OCI-LY7 (cell line): ENCODE measurements at regions not wholly inside any gene's neighbourhood (a gene's known extent, or its start where the extent isn't known, plus 50 kb on each side); places are given as distances from the start of the nearest gene placed in this dataset.

Experiments used
- BruUV-seq: library from RNA; stranded (reverse); fragments of 400-500 nt; replicated peaks from 2 replicates; lab custom pipeline; 2021; lab: Mats Ljungman, UMichigan
- CTCF ChIA-PET: fragments of 300-600 bp; sonication (Branson Sonifier 250); formaldehyde crosslinking; loops from one replicate; lab custom pipeline; 2022; ENCODE audit warnings: antibody characterized with exemption; ENCODE audit not compliant: unreplicated experiment; lab: Charles Lee
- POLR2A ChIA-PET: fragments of 300-600 bp; sonication (Branson Sonifier 250); formaldehyde crosslinking; loops from one replicate; lab custom pipeline; 2022; ENCODE audit warnings: antibody characterized with exemption; lab: Charles Lee
- DNase-seq: peaks from one replicate; pipeline ENCODE4 v3.0.0-alpha.2; 2015; ENCODE audit warnings: low spot score
- H2AFZ ChIP-seq: fragments of 200-600 bp; sonication (generic), shearing (Covaris generic); 2 replicates; pipeline ENCODE4 v1.6.1; 2014; ENCODE audit warnings: mild to moderate bottlenecking, antibody characterized with exemption, low read length, moderate library complexity
- H3K27ac ChIP-seq: fragments of 200-600 bp; sonication (generic); 2 replicates; pipeline ENCODE4 v1.5.1; 2014; ENCODE audit warnings: mixed run types, low read depth, mild to moderate bottlenecking, moderate library complexity, low read length, inconsistent platforms; ENCODE audit not compliant: poor library complexity, severe bottlenecking
- H3K36me3 ChIP-seq: fragments of 200-600 bp; sonication (generic); 2 replicates; pipeline ENCODE4 v1.6.1; 2014; ENCODE audit warnings: mild to moderate bottlenecking, antibody characterized with exemption, low read length, moderate library complexity, mixed read lengths; ENCODE audit not compliant: insufficient read depth
- H3K4me1 ChIP-seq: fragments of 200-600 bp; sonication (generic); 2 replicates; pipeline ENCODE4 v1.5.1; 2014; ENCODE audit warnings: mild to moderate bottlenecking, low read length; ENCODE audit not compliant: insufficient read depth, poor library complexity, severe bottlenecking
- H3K4me2 ChIP-seq: fragments of 200-600 bp; sonication (generic); 2 replicates; pipeline ENCODE4 v1.6.1; 2014; ENCODE audit warnings: mild to moderate bottlenecking, low read length
- H3K4me3 ChIP-seq: fragments of 200-600 bp; sonication (generic); 2 replicates; pipeline ENCODE4 v1.5.1; 2014; ENCODE audit warnings: mild to moderate bottlenecking, low read depth, low read length; ENCODE audit not compliant: poor library complexity, severe bottlenecking
- H3K79me2 ChIP-seq: fragments of 200-600 bp; sonication (generic); 2 replicates; pipeline ENCODE4 v1.6.1; 2016; ENCODE audit warnings: low read depth, mild to moderate bottlenecking, low read length, moderate library complexity, mixed read lengths; ENCODE audit not compliant: insufficient read depth
- H3K9me2 ChIP-seq: fragments of 200-600 bp; sonication (generic); 2 replicates; pipeline ENCODE4 v1.6.1; 2016; ENCODE audit warnings: mild to moderate bottlenecking, low read length, mixed read lengths; ENCODE audit not compliant: insufficient read depth
- H3K9me3 ChIP-seq: fragments of 200-600 bp; sonication (generic); 2 replicates; pipeline ENCODE4 v1.6.1; 2014; ENCODE audit warnings: mild to moderate bottlenecking, mixed run types, low read length, mixed read lengths
- H4K20me1 ChIP-seq: fragments of 200-600 bp; sonication (generic); 2 replicates; pipeline ENCODE4 v1.6.1; 2014; ENCODE audit warnings: mild to moderate bottlenecking, antibody characterized with exemption, low read length, moderate library complexity, mixed read lengths; ENCODE audit not compliant: insufficient read depth
- CTCF ChIP-seq: fragments of 200-600 bp; sonication (generic); conservative IDR thresholded peaks from 2 replicates; pipeline ENCODE4 v1.5.1; 2014; ENCODE audit warnings: mild to moderate bottlenecking, antibody characterized with exemption, low read length, moderate library complexity, mixed read lengths
- EZH2phosphoT487 ChIP-seq: fragments of 200-600 bp; sonication (generic); IDR thresholded peaks from 2 replicates; pipeline ENCODE4 v1.6.1; 2018; ENCODE audit warnings: low read depth, borderline replicate concordance, mild to moderate bottlenecking, mixed run types, antibody characterized with exemption, low read length, moderate library complexity, mixed read lengths
- intact Hi-C: fragments of 100-400 bp; cut with micrococcal nuclease; formaldehyde crosslinking; loops from one replicate; pipeline ENCODE4 v1.10.0; 2022; ENCODE audit not compliant: unreplicated experiment

GRCh38 chr5:36795366-36795765, 81.2 kb upstream of the NIPBL start:
- no peaks in the 10 kb centered on the region for H3K9me2 ChIP-seq
- CTCF ChIA-PET, result no interaction called here
- BruUV-seq, result no TSS peak

DNA sequence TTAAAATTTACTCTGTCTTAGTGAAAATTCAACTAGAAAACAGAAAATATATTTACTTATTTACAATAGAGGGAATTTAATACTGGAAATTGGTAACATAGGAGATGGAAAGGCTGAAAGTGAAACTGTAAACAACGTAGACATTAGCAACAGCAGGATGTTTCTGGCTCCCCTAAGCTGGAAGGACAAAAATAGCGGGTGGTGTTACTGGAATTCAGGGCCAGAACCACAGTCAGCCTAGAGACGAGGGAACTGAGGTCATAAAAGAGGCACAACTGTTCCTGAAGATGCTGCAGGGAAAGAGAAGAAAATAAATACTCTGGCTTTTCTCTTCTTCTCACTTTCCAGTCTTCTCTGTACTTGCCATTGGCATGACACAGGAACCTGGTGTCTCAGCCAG, 80.4 kb upstream of the NIPBL start:
- no peak overlapping the region for H3K4me2 ChIP-seq

More at GRCh38 chr5:36795366-36795765, 81.2 kb upstream of the NIPBL start:
- DNase-seq, result no peak
- H2AFZ ChIP-seq, result no peak overlapping the region
- TF ChIP-seq CTCF (no peak), EZH2phosphoT487 (no peak)
- H3K79me2 ChIP-seq, result no peaks in the 10 kb centered on the region
- H3K4me2 ChIP-seq, result no peak overlapping the region
- no peaks in the 10 kb centered on the region for H3K9me3 ChIP-seq
- intact Hi-C loops, result no loop called here
- H3K4me3 ChIP-seq, result no peak overlapping the region
- H3K27ac ChIP-seq, result no peak overlapping the region
- POLR2A ChIA-PET, result no interaction called here
- H3K36me3 ChIP-seq, result no peaks in the 10 kb centered on the region
- H4K20me1 ChIP-seq, result no peaks in the 10 kb centered on the region
- H3K4me1 ChIP-seq, result no peaks in the 10 kb centered on the region

More for the DNA sequence above, 80.4 kb upstream of the NIPBL start:
- H3K27ac ChIP-seq, result no peak overlapping the region
- H3K9me3 ChIP-seq, result no peaks in the 10 kb centered on the region
- H2AFZ ChIP-seq, result no peak overlapping the region
- no peaks in the 10 kb centered on the region for H3K4me1 ChIP-seq
- H3K9me2 ChIP-seq, result no peaks in the 10 kb centered on the region
- intact Hi-C loops, result no loop called here
- no peaks in the 10 kb centered on the region for H4K20me1 ChIP-seq
- no peak overlapping the region for H3K4me3 ChIP-seq
- BruUV-seq, result no TSS peak
- no peak for TF ChIP-seq CTCF
- TF ChIP-seq EZH2phosphoT487, result no peak
- ChIA-PET CTCF (no interaction called here), POLR2A (interaction anchor here (1.1 kb wide), 1 partner anchor 32 kb away, joined by 3 read pairs; no protein-coding TSS in a partner anchor)
- no peaks in the 10 kb centered on the region for H3K79me2 ChIP-seq
- no peak for DNase-seq
- H3K36me3 ChIP-seq, result no peaks in the 10 kb centered on the region
